Left forelimb (tissue), 1 donor: ENCODE measurements at regions not wholly inside any gene's neighbourhood (a gene's known extent, or its start where the extent isn't known, plus 50 kb on each side); places are given as distances from the start of the nearest gene placed in this dataset.
"Not testable (repeated sequence)": the region's sequence is repeated elsewhere in the genome, so short reads cannot be mapped to it uniquely, and the experiment has no call there.

Experiments used
- DNase-seq: peaks from one replicate; pipeline ENCODE4 v3.0.0-alpha.2; 2018; ENCODE audit warnings: low spot score

DNA sequence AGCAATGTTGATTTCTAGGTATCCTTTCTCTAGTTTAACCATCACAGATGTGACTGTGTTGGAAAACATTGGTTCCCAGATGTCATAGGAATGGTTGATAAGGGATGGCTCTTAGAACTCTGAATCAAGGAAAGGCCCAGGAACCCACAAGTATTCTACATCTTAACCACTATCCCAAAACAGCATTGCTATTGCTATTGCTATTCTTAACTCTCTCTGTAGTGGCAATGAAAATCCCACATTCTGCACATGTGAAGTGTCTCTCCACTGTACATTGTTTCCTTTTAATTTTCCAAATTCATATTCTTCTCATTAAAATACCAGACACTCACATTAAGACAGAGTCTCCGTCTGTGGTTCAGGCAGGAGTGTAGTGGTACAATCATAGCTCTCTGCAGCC, 420.4 kb upstream of the RUNX1 start:
- no peak for DNase-seq

GRCh38 chr21:35468991-35469390, 419.9 kb upstream of the RUNX1 start:
- DNase-seq, result no peak

DNA sequence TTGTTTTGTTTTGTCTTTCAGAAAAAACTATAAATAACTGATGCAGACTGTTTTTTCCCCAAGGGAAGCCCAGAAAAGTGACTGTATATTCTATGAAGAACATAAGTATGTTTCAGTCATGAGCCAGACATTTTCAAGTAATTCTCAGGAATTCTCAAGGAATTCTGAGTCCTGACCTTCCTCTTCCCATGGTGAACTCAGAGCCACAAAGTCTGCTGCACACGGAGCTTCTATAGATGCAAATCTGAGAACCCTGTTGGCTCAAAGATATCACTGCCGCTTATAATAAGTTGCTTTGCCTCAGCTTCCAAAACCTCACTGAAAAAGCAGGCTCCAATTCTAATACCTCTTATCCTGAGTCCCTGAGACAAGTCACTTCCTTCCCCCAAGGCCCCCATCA, 418.5 kb upstream of the RUNX1 start:
- DNase-seq, result no peak

DNA sequence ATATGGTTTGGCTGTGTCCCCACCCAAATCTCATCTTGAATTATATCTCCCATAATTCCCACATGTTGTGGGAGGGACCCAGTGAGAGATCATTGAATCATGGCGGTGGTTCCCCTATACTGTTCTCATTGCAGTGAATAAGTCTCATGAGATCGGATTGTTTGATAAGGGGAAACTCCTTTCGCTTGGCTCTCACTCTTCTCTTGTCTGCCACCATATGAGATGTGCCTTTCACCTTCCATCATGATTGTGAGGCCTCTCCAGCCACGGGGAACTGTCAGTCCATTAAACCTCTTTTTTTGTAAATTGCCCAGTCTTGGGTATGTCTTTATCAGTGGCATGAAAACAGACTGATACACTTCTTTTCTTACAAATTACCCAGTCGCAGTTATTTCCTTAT, 417.6 kb upstream of the RUNX1 start:
- DNase-seq, result not testable (repeated sequence)

DNA sequence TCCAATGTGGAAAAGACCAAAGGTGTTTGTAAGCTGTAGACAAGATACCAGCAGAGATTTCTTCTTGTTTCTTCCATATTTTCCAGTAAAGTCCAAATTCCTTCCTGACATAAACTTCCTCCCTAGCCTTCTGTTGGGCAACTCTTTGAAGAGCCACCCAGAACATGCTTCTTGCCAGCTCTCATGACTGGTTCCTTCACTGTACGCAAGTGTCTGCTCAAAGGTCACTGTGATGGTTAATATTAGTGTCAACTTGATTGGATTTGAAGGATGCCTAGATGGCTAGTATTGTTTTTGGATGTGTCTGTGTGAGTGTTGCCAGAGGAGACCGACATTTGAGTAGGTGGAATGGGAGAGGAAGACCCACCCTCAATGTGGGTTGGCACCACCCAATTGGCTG, 416.6 kb upstream of the RUNX1 start:
- DNase-seq, result no peak

DNA sequence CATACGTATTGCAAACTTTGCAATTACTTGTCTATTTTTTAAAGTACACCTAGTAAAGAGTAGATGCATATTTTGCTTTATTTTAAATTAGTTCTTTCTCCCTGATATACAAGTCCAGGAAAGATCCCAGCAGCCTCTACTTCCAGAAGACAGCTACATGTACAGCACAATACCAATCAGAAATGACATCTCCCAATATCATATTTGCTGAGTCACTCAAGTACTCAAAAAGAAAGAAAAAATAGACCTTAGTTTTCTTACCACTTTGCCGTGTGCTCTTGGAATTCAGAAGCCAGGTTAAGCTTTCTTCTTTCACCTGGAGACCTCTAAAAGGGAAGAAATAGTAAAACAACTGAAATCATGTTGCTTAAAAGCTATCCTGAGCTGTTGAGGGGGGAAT, 412.6 kb upstream of the RUNX1 start:
- no peak for DNase-seq

- no peak for DNase-seq
These were observed 411.3 kb upstream of the RUNX1 start for GRCh38 chr21:35460441-35460840.

- DNase-seq, result no peak
These were observed 409.3 kb upstream of the RUNX1 start for GRCh38 chr21:35458405-35458804.

GRCh38 chr21:35457097-35457804, 408.1 kb upstream of the RUNX1 start:
- DNase-seq, result no peak

GRCh38 chr21:35451276-35451675, 402.2 kb upstream of the RUNX1 start:
- DNase-seq, result no peak

GRCh38 chr21:35450830-35451229, 401.7 kb upstream of the RUNX1 start:
- DNase-seq, result no peak

GRCh38 chr21:35449846-35450245, 400.7 kb upstream of the RUNX1 start:
- DNase-seq, result no peak

GRCh38 chr21:35448876-35449599, 399.9 kb upstream of the RUNX1 start:
- no peak for DNase-seq

- DNase-seq, result no peak
These were observed 395.3 kb upstream of the RUNX1 start for GRCh38 chr21:35444391-35444790.

DNA sequence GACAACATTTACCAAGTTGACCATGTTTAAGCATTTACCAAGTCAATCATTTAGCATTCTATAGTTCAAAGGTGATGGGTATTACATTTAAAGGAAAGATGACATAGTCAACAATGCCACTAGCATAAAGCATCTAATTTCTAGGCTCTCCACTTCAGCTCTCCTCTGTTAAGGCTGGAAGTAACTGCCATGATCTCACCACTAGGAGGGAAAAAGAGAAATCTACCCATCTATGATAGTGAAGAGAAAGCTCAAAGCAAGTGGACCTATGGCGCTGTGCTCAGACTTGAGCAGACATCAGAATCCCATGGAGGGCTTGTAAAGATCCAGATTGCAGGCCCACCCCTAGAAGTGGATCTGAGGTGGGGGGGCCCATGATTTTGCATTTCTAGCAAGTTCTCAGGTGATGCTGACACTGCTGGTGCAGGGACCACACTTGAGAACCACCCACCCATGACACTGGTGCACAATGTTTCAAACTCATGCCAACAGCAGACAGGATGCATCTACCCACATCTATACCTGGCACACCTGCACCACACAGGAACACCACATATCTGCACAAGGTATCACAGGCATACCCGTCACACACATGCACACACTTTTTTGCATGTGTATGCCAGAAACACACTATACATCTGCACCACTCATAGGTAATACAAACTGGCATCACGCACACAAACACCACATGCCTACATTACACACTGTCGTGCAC, 392.9 kb upstream of the RUNX1 start:
- DNase-seq, result no peak

GRCh38 chr21:35438643-35439404, 389.7 kb upstream of the RUNX1 start:
- DNase-seq, result no peak

DNA sequence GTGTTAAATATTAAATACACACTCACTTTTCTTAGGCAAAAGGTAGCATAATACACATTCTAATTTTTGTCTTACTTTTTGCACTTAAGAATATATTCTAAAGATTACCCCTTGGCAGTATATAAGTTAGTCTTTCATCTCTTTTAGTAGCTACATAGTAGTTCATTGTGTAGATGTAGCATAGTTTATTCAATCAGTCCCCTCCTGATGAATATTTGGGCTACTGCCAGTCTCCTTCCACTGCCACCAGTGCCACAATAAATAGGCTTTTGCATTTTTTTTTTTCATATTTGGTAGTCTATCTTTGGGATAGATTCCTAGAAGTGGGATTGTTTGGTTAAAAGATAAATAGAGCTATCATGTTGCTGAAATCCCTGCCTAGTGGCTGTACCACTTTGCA, 388.8 kb upstream of the RUNX1 start:
- DNase-seq, result no peak

- no peak for DNase-seq
These were observed 387.8 kb upstream of the RUNX1 start for GRCh38 chr21:35436899-35437298.

DNA sequence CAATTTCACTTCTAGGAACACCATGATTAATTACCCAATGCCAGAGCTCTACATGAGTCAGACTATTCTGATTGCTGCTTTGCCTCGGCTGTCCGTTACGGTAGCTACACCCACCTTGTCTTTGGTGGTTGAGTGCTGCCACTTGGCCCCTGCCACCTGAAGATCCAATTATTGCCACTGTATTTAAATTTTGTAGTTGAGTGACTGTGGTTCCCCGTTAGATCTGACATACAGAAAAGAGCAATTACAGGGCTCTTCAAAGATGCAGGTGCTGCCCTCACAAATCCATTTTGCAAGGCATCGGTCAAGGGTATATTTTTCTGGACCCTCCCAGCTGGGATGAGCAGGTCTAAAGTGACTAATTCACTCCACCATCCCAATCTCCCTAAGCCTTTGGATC, 383.5 kb upstream of the RUNX1 start:
- not testable (repeated sequence) for DNase-seq

DNA sequence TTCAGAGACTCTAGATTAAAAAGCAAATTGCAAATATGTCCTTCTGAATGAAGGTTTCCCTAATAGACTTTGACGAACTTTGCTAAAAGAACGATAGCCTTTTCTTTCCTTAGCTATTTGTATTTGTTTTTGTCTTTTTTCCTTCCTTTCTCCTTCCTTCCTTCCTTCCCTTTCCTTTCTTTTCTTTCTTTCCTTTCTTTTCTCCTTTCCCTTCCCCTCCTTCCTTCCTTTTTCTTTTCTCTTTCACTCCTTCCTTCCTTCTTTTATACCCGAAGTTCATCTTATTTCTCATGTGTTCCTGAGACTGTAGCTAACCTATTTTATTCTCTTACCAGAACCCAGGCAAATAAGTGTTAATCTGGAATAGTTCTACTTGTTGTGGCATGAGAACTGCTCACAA, 381.2 kb upstream of the RUNX1 start:
- no peak for DNase-seq

GRCh38 chr21:35428937-35429336, 379.8 kb upstream of the RUNX1 start:
- no peak for DNase-seq

- no peak for DNase-seq
These were observed 379.4 kb upstream of the RUNX1 start for GRCh38 chr21:35428489-35428888.

DNA sequence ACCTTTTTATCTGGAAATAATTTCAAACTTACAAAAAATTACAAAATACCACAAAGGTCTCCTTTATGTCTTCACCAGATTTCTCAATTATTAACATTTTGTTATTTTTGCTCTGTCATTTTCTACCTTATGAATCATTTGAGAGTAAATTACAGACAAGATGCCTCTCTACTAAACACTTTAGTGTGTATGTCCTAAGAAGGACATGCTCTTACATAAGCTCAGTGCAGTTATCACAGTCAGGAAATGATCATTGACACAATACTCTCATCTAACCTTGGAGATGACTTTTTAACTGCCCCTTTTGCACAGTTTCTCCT, 378.9 kb upstream of the RUNX1 start:
- DNase-seq, result no peak
